GM21423 (cell line): ENCODE measurements at regions not wholly inside any gene's neighbourhood (a gene's known extent, or its start where the extent isn't known, plus 50 kb on each side); places are given as distances from the start of the nearest gene placed in this dataset.

Experiments used
- ATAC-seq: cut with Tn5 transposase; IDR thresholded peaks from one replicate; pipeline ENCODE4 v1.9.1; 2021; ENCODE audit warnings: mild to moderate bottlenecking, moderate library complexity; ENCODE audit not compliant: unreplicated experiment

DNA sequence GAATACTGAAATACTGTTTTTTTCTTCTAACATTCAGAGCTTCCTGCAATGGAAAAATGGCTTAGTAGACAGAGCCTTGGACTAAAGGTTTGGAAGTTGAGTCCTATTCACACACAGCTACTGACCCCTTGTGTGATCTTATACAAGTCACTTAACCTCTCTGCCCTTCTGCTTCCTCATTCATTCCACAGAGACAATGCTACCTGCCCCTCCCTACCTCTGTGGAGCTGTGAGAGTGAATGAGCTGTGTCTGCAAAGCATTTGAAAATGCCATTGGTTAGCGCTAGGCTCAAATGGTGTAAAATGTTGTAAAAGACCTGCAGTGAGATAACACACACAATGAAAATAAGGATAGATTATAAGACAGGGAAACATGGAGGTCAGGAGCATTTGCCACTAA is 214.4 kb downstream of the BARHL2 start:
- no peak for ATAC-seq

DNA sequence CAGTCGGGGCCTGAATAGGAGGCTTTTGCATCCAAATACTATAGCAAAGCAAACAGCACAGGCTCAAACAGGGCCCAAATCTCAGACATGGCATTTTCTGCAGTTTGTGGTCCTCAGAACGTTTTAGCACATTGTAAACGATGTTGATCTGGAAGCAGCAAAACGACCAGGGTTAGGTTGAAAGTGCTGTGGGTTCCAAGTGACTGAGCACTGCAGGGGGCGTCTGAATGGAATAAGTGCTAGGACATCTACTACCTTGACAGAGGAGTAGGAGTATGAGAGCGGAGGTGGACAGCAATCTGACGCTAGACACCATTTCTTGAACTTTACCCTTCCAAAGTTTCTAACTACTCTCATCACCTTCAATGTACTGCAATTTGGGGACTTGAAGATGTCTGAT is 214.9 kb downstream of the BARHL2 start:
- ATAC-seq, result no peak

DNA sequence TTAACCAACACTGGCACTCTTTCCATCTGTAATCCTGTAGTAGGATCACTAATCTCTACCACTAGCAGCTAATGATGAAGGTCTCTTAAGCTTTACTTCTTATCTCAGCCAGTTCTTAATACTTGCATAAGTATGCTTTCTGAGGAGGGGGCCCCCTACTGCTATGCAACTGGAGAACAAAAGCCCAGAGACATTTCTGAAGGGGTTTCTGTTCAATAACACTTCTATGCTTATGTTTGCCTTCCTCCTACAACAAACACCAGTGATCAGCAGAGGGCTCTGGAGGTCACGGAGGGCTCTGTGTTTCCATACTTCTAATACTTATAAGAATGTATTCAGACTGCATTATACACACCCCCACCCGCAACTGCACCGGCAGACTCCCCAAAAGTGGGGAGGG is 215.8 kb downstream of the BARHL2 start:
- ATAC-seq, result no peak

DNA sequence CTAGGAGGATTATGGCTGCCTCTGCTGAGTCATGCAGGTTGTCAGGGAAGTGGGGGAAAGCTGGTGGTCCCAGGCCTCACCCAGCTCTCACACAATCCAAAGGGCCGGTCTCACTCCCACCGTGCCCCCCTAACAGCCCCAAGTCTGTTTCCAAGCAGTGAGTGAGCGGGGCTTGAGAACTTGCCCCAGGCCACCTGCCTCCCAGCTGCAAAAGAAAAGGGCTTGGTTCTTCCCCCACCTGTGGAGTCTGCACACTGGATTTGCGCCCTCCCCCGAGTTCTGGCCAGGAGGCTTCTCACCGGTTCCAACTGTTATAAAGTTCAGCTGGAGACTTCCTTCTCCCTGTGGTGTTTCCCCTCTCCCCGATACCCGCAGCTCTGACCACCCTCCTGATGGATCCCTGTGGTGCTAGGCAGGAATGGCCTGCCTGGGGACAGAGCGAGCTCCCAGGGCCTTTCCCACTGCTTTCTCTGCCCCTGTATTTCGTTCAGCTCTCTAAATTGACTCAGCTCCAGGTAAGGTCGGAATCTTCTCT is 222.3 kb downstream of the BARHL2 start:
- ATAC-seq, result no peak

DNA sequence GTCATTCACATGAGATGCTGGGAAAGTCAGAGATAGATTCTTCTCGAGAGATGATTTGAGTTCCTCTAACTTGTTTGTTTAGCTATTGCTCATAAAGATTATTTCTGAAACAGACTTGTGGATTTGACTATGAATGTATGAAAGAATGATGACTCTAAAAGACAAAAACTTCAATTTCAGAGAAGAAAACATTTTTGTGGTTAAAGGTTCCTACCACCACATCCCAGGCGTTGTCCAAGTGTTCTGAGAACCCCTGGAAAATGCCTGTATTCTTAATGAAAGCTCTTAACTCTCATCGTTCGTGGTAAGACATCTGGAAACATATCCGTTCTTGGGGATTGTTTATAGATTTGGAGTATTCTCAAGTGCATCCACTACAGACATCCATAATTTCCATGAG is 228.7 kb downstream of the BARHL2 start:
- ATAC-seq, result no peak

DNA sequence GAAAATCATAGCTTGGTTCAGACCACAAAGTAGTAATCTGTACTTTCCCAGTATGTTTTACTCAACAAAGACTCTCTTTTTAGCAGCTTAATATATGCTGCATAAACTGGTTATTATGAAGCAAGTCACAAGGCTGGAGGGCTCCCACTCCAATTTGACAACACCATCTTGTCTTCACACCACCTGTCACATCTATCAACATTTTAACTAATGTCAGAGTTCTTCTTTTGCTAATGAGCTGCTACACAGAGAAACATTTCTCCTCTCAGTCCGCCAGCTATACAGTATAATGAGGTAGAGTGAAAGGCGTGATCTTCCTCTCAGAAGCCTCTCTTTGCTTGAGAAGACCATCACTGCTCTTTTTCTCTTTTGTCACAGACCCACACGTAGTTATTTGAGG is 230.1 kb downstream of the BARHL2 start:
- ATAC-seq, result no peak

DNA sequence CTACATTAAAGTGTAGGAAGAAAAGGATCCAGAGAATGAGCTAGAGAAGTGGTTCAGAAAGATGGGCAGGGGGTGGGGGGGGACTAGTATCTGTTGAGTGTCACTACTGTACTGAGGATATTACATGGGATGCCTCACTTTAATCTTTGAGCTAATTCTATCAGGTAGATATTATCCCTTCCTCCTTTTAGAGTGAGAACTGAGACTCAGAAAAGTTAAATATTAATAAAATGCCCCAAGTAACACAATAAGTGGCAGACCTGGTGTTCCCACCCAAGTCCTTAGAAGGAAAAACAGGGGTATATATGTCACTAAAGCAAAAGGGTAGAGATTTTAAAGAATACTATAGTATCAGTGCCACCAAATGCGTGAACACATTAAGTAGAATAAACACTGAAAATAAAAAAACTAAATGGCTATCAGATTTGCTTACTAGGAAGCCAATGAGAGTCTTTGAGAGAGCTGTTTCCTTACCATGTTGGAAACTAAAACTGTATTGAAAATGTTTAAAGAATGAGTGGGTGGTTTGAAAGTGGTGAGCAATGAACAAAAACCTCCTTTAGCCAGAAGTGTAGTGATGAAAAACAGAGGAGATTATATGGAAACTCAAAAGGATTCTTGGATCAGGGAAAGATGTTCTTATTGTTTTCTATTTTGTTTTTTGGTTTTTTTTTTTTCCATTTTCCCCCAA is 230.8 kb downstream of the BARHL2 start:
- peak; percentile 56 for ATAC-seq

DNA sequence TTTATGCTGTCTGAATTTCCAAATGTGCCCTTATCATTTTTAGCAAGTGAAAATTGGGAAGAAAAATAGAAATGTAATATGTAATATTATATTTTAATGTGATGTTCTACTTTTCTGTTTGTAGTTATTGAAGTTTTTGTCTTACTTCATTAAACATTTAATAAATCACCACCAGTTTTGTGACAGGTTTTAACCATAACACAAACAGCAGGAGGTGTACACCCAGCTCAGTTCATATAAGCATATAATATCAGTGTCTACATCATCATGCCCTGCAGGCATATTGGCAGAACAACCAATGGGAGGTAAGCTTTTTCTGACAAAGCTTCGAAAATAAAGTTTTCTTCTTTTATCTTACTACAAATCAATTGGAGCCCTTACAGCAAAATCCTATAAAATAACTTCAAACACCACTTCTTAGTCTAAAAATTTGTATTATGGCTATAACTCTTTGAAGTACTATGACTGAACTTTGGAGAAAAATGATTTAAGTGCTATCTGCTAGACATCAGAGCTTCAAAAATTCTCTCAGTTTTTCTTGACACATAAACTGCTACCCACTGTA is 236.7 kb downstream of the BARHL2 start:
- no peak for ATAC-seq

DNA sequence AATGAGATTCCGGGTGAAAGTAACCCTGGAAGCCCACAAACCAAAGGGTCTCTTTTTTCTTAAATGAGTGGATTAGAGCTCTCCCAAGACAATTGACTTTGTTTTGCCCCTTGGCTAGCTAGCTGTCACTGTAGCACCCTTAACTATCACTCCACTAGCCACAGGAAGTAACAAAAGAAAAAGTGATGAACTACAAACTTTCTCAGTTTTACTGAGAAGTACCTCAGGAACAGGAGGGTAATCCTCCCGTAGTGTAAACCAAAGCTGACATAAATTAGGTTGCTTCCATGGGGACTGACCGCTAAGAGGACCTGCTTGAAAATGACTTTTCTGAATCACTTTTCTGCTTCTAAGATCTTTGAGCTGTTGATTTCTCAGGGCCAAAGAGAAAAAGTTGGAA is 240.1 kb downstream of the BARHL2 start:
- no peak for ATAC-seq

DNA sequence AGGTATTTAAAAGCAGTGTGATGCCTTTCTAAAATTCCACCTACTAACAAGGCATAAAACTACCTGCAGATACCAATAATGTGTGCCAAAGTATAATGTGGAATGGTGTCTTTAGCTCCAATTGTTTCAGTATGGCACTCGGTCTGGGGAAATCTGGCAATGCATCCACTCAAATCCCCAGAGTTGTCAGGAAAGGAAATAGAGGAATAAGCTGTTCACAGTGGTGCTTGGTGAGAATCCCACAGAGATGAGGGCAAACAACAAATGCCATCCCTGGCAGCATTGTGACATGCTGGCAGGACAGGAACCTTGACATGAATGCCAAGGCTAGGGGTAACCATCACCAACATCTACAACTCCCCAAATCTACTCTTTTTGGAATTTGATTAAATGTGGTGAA is 240.7 kb downstream of the BARHL2 start:
- no peak for ATAC-seq

DNA sequence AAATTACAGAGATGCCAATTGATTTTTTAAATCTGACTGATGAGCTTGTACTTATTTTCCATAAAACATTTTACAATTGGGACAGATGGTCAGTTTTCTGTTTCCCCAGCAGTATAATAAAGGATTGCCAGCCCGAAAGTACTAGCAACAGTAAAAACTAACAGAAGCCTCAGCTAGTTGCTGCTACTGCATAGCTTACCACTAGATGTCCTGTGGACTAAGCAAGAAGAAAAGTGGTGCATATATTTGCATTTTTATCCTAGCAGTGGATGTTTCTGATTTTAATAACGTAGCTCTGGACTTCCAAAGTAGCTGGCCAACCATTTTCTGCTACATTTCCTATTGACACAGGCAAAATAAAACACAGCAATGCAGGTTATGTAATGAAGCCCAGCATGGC is 241.5 kb downstream of the BARHL2 start:
- no peak for ATAC-seq

DNA sequence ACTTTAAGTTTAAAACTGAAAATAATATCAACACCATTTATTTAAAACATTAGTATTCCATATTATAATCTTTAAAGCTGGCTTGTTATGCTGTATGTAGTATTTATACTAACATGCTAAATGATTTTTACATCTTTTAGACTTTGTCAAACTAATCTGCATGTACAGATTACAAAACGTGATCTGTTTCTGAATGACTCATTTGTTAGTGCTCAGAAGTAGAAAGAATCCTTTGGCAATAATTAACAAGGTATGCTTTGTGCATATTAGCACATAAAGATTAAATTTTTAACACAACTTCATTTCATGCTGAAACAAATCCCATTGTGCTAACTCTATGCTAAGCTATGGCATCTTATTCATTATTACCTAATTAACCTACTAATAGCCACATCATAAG is 242.4 kb downstream of the BARHL2 start:
- no peak for ATAC-seq

DNA sequence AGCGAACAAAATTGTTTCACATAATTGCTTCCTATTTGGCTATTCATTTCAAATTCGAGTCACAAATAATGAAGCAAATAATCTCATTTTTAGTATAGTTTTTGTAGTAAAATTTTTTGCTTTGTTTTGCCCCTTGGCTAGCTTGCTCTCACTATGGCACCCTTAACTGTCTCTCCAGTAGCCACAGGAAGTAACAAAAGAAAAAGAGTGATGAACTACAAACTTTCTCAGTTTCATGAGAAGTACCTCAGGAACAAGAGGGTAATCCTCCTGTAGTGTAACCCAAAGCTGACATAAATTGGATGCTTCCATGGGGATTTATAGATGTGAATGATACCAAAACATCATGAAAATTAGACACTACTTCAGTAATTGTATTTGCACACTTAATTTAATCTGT is 242.9 kb downstream of the BARHL2 start:
- ATAC-seq, result no peak

DNA sequence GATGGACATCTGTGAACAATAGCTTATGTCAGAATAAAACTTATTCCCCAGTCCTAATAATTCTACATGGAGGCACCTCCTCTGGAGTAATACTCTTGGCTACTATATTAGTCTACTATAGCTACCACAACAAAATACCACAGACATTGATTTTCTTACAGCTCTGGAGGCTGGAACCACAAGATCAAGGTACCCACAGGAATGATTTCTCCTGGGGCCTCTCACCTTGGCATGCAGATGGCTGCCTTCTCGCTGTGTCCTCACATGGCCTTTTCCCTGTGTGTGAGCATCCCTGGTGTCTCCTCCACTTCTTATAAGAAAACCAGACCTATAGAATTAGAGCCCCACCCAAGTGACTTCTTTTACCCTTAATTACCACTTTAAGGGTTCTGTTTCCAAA is 244.3 kb downstream of the BARHL2 start:
- ATAC-seq, result no peak

DNA sequence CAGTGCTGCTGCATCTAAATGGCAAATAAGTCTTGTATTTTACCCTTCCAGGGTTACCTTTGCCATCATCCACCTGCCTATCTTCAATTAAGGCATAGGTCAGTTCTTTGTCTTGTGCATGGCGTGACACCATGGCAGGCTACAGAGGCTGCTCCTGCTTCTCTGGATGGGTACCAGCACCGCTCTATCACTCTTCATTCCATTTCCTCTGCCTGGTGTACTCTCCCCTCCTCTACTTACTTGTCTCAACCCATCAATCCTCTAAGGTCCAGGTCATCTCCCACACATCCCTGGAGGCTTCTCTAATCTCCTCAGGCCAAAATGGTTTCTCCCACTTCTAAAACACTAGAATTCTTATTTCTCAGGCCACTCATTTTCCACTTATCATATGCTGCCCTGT is 257.5 kb downstream of the BARHL2 start:
- no peak for ATAC-seq

DNA sequence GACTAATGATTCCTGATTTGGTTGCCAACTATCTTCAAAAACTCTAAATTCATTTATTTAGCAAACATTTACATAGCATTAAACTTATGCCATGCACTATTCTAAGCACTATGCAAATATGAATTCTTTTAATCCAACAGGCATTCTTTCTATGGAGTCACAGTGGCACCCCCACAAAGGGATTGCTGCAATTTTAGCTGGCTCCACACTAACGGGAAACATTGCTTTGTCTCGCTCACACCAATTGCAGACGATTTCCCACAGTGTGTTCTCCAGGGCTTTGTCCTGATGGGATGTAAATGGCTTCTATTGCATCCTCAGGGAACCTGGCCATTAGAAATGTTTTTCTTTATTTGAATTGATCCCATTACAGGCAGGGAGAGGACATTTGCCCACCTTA is 259.1 kb downstream of the BARHL2 start:
- ATAC-seq, result no peak

DNA sequence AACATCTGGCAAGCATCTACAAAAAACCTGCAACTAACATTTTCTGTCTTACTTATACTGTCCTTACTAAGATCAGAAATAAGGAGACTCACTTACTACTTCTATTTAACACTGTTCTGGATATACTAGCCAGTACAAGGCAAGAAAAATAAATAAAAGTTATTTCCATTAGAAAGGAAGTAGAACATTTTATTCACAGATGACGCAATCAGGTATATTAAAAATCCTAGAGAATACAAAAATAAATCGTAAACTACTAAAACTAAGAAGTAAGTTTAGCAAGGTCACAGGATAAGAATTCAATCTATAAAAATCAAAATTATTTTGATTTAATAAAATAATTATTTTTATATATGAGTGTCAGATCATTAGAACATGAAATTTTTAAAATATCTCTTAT is 264.6 kb downstream of the BARHL2 start:
- no peak for ATAC-seq

DNA sequence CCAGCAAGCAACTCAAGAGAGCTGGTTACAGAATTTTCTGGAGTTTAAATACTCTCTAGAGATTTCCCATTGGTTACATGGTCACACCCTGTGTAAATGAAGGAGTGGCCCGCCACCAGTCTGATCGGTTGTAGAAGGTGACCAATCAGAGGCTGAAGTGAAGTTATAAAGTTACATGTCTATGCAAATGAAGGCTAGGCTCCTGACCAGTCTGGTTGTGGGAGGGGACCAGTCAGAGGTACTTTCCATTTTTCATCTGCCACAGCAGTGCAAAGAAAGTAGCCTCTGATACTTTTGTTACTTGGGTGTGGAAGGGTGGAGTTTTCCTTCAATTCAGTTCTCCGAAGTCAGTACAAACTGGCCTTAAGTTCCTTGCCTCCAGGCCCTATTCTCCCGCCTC is 273.7 kb downstream of the BARHL2 start:
- no peak for ATAC-seq

DNA sequence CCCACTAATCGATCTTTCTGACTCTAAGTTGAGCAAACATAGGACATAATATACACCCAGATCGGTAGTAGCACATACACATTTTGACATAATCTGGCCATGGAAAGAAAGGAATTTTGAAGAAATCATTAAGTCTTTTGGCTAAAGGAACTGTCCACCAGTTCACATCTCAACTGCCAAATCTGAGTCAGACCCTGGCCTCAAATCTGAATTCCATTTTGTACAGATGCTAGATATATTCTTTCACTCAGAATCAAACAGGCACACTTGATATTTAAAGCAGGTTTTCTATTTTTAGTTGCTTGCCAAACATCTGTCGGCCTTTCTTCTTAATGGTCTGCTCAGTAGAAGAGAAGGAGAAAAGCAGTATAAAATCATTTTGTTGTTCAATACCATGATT is 281.8 kb downstream of the BARHL2 start:
- no peak for ATAC-seq

DNA sequence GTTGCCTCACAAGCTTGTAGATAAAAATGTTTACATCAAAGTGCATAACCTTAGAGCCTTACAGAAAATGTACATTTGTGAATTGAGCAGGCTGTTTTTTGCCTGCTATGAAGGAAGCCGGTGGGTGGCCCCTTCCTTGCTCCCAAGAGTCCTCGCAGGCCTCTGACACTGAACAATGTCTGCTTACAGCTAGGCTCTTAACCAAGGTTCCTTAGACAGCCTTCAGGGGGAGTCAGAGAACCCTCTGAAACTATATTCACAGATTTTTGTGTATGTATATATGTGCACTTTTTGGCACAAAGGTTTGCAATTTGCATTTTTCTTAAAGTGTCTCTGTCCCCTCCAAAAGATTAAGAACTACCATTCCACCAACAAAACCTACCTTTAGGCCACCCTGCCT is 282.6 kb downstream of the BARHL2 start:
- ATAC-seq, result no peak

DNA sequence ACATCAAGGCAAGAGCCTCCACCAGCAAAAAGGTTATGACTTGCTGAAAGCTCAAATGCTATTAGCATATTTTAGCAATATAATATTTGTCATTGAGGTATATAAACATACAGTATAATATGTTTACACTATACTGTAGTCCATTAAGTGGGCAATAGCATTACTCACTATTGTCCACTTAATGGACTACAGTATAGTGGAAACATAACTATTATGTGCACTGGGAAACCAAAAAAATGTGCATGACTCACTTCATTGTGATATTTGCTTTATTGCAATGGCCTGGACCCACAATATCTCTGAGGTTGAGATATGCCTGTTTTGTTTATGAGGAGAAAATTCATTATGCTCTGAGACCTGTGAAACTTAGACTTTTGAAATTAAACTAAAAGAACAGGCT is 300.0 kb downstream of the BARHL2 start:
- no peak for ATAC-seq

DNA sequence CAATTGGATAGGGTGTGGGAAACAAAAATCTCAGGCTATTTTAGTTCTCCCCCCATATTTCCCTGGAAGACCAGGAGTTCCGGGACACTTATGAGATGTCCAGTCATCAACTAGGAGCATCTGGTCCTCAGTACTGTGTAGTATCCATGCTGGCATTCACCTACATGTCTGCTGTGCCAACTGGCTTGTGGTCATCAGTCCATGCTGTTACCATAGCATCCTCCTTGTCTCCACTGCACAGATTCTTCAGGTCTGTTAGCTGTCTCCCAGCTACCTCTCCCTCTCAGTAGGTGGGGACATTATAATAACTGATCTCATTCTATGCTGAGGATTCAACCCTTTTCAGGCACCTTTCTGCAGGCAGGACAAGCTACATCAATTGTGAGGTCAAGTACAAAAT is 302.9 kb downstream of the BARHL2 start:
- ATAC-seq, result no peak

DNA sequence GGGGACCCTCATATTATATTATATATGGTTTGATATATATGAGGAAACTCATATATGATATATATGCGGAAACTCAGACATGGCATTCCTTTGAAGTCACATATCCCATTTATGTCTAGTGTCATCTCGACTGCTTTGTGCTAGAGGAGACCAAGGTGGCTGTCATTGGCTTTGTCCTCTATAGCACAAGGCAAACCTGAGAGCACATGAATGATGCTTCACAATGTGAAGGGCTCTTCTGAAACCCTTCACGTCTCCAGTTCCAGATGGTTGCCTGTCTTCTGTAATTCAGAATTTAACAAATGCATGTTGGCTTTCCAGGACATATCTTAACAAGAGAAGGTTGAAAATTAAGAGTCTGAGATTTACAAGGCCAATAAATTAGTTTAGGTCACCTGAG is 303.6 kb downstream of the BARHL2 start:
- ATAC-seq, result no peak
